DOHH2 (cell line): ENCODE measurements at regions not wholly inside any gene's neighbourhood (a gene's known extent, or its start where the extent isn't known, plus 50 kb on each side); places are given as distances from the start of the nearest gene placed in this dataset.

Source experiments
- H3F3A ChIP-seq: fragments of 200-600 bp; sonication (generic), shearing (Covaris generic); 2 replicates; pipeline ENCODE4 v1.6.0; 2016; ENCODE audit warnings: antibody characterized with exemption, mild to moderate bottlenecking; ENCODE audit not compliant: control insufficient read depth, insufficient read depth
- H3K27ac ChIP-seq: fragments of 200-600 bp; sonication (generic); 2 replicates; pipeline ENCODE4 v1.5.1; 2014; ENCODE audit warnings: low read depth, mild to moderate bottlenecking, low read length, moderate library complexity
- H3K27me3 ChIP-seq: fragments of 200-600 bp; sonication (generic); 2 replicates; pipeline ENCODE4 v1.6.1; 2014; ENCODE audit warnings: mild to moderate bottlenecking, low read length, mixed read lengths; ENCODE audit not compliant: control insufficient read depth
- H3K36me3 ChIP-seq: fragments of 200-600 bp; sonication (generic); 2 replicates; pipeline ENCODE4 v1.6.1; 2014; ENCODE audit warnings: mild to moderate bottlenecking, low read length, moderate library complexity, mixed read lengths; ENCODE audit not compliant: control insufficient read depth
- H3K4me1 ChIP-seq: fragments of 200-600 bp; sonication (generic); 2 replicates; pipeline ENCODE4 v1.6.1; 2014; ENCODE audit warnings: mild to moderate bottlenecking, low read length, mixed read lengths; ENCODE audit not compliant: control insufficient read depth
- H3K4me2 ChIP-seq: fragments of 200-600 bp; sonication (generic); 2 replicates; pipeline ENCODE4 v1.6.0; 2014; ENCODE audit warnings: mild to moderate bottlenecking, low read length, moderate library complexity
- H3K4me3 ChIP-seq: fragments of 200-600 bp; sonication (generic); 2 replicates; pipeline ENCODE4 v1.5.1; 2014; ENCODE audit warnings: mild to moderate bottlenecking, low read length, mixed read lengths
- H3K79me2 ChIP-seq: fragments of 200-600 bp; sonication (generic); 2 replicates; pipeline ENCODE4 v1.6.1; 2014; ENCODE audit warnings: mild to moderate bottlenecking, low read length, mixed read lengths; ENCODE audit not compliant: control insufficient read depth
- H3K9me2 ChIP-seq: fragments of 200-600 bp; sonication (generic); replicated peaks from 2 replicates; pipeline ENCODE4 v1.6.1; 2014; ENCODE audit warnings: mild to moderate bottlenecking, low read length, mixed read lengths; ENCODE audit not compliant: control insufficient read depth
- H3K9me3 ChIP-seq: fragments of 200-600 bp; sonication (generic); 2 replicates; pipeline ENCODE4 v1.6.1; 2014; ENCODE audit warnings: antibody characterized with exemption, low read length, mixed read lengths; ENCODE audit not compliant: control insufficient read depth, insufficient read depth
- H4K20me1 ChIP-seq: fragments of 200-600 bp; sonication (generic); 2 replicates; pipeline ENCODE4 v1.6.0; 2014; ENCODE audit warnings: low read depth, mild to moderate bottlenecking, antibody characterized with exemption, low read length, moderate library complexity; ENCODE audit not compliant: control insufficient read depth, insufficient read depth
- EZH2phosphoT487 ChIP-seq: fragments of 200-600 bp; sonication (generic); IDR thresholded peaks from 2 replicates; pipeline ENCODE4 v1.6.1; 2017; ENCODE audit warnings: borderline replicate concordance, mild to moderate bottlenecking, antibody characterized with exemption, low read length, moderate library complexity, mixed read lengths
- TF ChIP-seq, protein P1 (sequence below): fragments of 200-600 bp; sonication (generic); IDR thresholded peaks from one replicate; pipeline ENCODE4 v1.5.1; 2014; ENCODE audit warnings: antibody characterized with exemption, mild to moderate bottlenecking, low read depth, low read length; ENCODE audit not compliant: poor library complexity, severe bottlenecking

DNA sequence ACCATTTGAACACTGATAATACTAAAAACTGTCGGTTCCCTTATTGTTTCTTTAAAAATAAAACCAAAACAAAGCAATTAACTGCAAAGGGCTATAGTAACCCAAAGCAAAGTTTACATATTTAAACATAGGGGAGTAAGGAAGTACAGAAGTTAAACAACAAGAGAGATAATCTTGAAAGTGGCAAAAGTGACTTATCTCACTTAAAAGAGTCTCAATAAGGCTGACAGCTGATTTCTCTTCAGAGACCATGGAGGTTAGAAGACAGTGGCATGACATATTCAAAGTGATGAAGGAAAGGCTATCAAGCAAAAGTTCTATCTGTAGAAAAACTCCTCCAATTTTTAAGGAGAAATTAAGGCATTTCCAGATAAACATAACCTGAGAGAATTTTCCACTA, 233.5 kb upstream of the HDAC9 start:
- Histone ChIP-seq H3K27me3 (no peaks in the 10 kb centered on the region), H4K20me1 (no peaks in the 10 kb centered on the region), H3K4me2 (no peak overlapping the region), H3K9me3 (peaks cover 8% of the 10 kb centered on the region; the same call in 1 of the 2 replicates), H3K79me2 (no peaks in the 10 kb centered on the region), H3K36me3 (no peaks in the 10 kb centered on the region), H3K9me2 (no peaks in the 10 kb centered on the region), H3K4me1 (no peaks in the 10 kb centered on the region), H3K4me3 (no peak overlapping the region), H3F3A (no peaks in the 10 kb centered on the region), H3K27ac (no peak overlapping the region)
- TF ChIP-seq, protein P1, sequence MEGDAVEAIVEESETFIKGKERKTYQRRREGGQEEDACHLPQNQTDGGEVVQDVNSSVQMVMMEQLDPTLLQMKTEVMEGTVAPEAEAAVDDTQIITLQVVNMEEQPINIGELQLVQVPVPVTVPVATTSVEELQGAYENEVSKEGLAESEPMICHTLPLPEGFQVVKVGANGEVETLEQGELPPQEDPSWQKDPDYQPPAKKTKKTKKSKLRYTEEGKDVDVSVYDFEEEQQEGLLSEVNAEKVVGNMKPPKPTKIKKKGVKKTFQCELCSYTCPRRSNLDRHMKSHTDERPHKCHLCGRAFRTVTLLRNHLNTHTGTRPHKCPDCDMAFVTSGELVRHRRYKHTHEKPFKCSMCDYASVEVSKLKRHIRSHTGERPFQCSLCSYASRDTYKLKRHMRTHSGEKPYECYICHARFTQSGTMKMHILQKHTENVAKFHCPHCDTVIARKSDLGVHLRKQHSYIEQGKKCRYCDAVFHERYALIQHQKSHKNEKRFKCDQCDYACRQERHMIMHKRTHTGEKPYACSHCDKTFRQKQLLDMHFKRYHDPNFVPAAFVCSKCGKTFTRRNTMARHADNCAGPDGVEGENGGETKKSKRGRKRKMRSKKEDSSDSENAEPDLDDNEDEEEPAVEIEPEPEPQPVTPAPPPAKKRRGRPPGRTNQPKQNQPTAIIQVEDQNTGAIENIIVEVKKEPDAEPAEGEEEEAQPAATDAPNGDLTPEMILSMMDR: no peak
- no peak for TF ChIP-seq EZH2phosphoT487

DNA sequence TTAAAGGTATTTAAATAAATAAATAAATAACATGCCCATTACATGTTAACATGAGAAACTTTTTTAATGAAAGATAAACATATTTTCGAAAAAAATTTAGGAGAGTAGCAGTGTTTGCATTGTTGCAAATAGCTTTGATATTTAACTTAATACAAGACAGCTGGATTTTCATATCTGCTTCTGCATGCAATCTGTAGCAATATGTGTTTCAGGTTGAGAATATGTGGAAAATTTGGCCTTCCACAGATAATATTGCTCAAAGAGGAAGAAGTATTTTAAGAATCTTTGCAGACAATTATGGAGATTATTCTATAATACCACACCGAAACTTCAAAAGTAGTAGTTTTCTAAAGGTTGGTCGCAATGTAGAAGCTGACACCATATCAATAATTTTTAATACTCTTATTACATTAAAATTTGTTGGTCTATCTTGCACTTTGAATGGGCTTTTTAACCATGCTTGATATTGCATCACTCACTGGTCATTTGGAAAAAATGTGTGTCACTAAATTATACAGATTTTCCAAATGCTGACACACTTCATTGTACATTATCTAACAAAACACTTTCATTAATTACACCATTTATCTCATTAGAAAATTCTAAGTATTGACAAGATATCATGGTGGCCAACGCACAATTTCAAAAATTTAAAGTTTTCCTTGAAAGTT, 229.8 kb upstream of the HDAC9 start:
- no peak for TF ChIP-seq EZH2phosphoT487
- TF ChIP-seq, protein P1: no peak
- H3K36me3 ChIP-seq: no peaks in the 10 kb centered on the region
- H4K20me1 ChIP-seq: no peaks in the 10 kb centered on the region
- no peaks in the 10 kb centered on the region for H3K27me3 ChIP-seq
- H3K4me3 ChIP-seq: no peak overlapping the region
- H3K4me2 ChIP-seq: no peak overlapping the region
- no peaks in the 10 kb centered on the region for H3F3A ChIP-seq
- peaks cover 8% of the 10 kb centered on the region; the same call in 1 of the 2 replicates for H3K9me3 ChIP-seq
- no peaks in the 10 kb centered on the region for H3K4me1 ChIP-seq
- no peak overlapping the region for H3K27ac ChIP-seq
- no peaks in the 10 kb centered on the region for H3K9me2 ChIP-seq
- H3K79me2 ChIP-seq: no peaks in the 10 kb centered on the region

DNA sequence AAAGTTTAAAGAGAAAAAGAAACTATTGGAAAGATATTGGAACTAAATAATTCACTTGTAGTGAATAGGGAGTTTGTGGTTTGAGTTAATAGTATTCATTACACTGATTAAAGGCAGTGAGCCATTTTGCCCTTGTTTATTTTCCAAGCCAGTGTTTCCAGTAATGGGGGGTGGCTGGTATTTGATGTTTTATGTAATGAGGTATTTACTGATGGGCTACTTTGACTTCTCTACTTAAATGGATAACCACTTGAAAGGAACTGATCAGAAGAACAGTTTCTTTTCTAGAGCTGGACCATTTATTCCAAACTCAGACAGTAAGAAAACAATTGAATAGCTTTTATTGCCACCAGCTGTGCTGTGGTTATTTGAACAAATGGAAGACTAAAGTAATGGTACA, 227.0 kb upstream of the HDAC9 start:
- H3K4me3 ChIP-seq: no peak overlapping the region
- H3K79me2 ChIP-seq: no peaks in the 10 kb centered on the region

More for the DNA sequence above, 227.0 kb upstream of the HDAC9 start:
- H3K9me3 ChIP-seq: no peaks in the 10 kb centered on the region
- TF ChIP-seq, protein P1: no peak
- TF ChIP-seq EZH2phosphoT487: no peak
- H3F3A ChIP-seq: no peaks in the 10 kb centered on the region
- no peak overlapping the region for H3K27ac ChIP-seq
- no peaks in the 10 kb centered on the region for H3K27me3 ChIP-seq
- no peaks in the 10 kb centered on the region for H4K20me1 ChIP-seq
- no peaks in the 10 kb centered on the region for H3K9me2 ChIP-seq
- H3K4me2 ChIP-seq: no peak overlapping the region
- no peaks in the 10 kb centered on the region for H3K36me3 ChIP-seq
- no peaks in the 10 kb centered on the region for H3K4me1 ChIP-seq
